GM10266 (cell line): ENCODE measurements at regions not wholly inside any gene's neighbourhood (a gene's known extent, or its start where the extent isn't known, plus 50 kb on each side); places are given as distances from the start of the nearest gene placed in this dataset.

Experiments
- DNase-seq: peaks from one replicate; pipeline ENCODE4 v3.0.0; 2012; ENCODE audit errors: extremely low spot score
- TF ChIP-seq, protein P1 (sequence below): IDR thresholded peaks from 2 replicates; pipeline ENCODE4 v1.5.1; 2012; ENCODE audit warnings: mild to moderate bottlenecking, low read depth; ENCODE audit not compliant: control insufficient read depth, insufficient read depth; ENCODE audit errors: missing control alignments

DNA sequence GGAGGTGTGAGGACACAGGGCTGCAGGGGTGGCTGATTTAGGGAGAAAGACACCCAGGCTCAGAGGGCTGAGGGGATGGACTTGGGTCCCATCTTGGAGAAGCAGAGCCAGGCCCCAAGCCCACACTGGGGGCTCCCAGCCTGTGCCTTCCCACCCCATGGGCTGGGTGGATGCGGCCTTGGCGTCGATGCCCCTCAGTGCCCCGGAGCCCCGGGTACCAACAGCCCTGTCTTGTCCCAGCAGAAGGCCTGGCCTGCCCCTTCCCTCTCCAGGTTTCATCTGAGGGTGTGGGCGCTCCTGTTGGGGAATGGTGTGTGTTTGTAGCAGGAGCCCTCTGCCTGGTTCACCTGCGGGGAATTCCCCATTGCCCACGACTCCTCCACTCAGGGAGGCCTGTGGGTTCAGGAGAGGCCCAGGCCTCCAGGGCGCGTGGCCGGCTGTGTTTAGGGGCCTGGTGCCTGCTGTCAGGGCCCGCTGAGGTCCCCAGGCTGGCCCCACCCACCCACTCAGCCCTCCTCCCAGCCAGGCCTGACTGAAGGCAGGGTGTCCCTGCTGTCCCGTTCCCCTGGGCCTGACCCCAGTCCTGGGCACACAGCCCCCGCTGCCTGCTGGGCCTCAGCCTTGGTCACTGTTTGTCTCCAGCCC is 51.1 kb upstream of the BEGAIN start:
- no peak for DNase-seq
- TF ChIP-seq, protein P1, sequence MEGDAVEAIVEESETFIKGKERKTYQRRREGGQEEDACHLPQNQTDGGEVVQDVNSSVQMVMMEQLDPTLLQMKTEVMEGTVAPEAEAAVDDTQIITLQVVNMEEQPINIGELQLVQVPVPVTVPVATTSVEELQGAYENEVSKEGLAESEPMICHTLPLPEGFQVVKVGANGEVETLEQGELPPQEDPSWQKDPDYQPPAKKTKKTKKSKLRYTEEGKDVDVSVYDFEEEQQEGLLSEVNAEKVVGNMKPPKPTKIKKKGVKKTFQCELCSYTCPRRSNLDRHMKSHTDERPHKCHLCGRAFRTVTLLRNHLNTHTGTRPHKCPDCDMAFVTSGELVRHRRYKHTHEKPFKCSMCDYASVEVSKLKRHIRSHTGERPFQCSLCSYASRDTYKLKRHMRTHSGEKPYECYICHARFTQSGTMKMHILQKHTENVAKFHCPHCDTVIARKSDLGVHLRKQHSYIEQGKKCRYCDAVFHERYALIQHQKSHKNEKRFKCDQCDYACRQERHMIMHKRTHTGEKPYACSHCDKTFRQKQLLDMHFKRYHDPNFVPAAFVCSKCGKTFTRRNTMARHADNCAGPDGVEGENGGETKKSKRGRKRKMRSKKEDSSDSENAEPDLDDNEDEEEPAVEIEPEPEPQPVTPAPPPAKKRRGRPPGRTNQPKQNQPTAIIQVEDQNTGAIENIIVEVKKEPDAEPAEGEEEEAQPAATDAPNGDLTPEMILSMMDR, result no peak

DNA sequence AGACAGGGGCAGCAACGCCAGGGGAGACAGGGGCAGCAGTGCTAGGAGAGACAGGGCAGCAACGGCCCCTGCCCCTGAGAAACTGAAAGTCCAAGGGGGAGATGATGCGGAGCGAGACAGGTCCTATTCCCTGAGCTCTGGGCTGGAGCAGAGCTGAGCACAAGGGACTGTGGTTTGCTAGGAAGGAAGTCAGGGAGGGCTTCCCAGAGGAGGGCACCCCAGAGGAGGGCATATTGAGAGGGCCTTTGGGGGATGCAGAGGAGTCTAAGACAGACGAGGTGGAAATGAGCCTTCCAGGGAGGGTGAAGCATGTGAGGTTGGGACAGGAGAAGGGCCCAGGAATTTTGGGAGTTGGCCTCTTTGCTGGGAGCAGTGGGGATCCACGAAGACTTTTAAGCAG is 52.1 kb upstream of the BEGAIN start:
- TF ChIP-seq, protein P1, result no peak
- DNase-seq, result no peak

DNA sequence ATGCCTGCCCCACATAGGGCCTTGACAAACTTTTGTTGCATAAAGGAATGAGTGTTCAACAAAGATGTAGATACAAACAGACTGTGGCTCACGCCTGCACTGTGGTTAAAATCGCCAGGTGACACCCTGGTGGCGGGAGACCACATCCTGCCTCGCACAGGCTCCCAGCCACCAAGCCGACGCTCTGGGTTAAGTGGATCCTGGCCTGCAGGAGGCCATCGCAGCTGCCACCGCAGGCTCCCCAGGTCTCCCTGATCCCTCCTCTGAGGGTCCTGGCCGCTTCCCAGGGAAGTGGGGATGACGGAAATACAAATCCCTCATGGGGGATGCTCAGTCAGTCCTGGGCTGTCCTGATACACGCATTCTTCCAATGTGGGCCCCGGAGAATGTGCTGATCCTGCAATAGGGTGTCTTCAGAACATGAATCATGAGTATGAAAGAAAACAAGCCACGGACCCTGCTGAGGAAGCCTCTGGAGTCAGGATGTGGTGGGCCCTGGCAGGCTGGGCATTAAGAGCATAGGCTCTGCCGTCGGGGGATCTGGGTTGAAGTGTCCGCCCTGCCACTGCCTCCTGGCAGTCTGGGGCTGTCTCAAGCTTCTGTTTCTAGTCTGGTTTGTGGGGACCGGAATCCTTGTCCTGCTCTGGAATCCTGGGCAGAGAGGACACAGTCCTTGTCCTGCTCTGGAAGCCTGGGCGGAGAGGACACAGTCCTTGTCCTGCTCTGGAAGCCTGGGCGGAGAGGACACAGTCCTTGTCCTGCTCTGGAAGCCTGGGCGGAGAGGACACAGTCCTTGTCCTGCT is 53.5 kb upstream of the BEGAIN start:
- peak; percentile 55 for DNase-seq
- TF ChIP-seq, protein P1, result no peak

DNA sequence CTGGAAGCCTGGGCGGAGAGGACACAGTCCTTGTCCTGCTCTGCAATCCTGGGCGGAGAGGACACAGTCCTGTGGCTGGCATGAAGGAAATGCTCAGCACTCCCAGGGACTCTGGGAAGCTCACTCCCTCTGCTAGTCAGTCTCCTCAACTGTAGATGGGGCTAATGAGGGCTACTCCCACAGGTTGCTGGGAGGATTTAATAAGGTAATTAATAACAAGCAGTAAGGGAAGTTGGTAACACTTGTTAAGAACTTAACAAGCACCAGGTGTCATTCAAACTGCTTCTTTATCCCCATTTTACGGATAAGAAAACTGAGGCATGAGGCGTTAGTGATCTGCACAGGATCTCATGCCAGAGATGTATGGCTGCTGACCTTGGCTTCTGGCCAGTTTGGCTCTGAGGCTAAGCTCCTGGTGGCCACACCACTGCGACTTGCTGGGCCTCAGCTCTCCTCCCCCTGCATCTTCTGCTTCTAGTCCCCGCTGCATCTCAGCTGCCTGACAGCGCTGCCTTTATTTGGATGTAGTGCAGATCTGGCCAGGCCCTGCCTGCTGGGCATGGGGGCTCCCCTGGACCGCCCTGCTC is 54.1 kb upstream of the BEGAIN start:
- DNase-seq, result no peak
- TF ChIP-seq, protein P1, result no peak

DNA sequence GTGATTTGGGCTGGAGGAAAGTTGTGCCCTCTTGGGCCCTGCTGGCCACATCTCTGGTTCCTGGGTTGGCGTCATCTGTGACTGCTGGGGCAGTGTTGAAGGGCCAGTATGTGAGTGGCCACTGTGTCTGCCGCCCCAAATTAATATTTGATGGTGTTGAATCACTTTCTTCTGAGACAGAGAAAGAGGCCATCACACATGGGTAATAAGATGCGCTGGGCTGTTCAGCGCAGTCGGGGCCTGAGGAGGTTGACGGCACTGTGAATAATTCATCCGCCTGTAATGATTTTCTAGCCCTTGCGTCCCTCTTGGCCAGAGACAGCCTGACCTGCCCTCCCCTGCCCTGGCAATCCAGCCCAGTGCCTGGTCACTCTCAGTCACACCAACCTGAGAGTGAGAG is 56.2 kb upstream of the BEGAIN start:
- TF ChIP-seq, protein P1, result no peak
- no peak for DNase-seq

DNA sequence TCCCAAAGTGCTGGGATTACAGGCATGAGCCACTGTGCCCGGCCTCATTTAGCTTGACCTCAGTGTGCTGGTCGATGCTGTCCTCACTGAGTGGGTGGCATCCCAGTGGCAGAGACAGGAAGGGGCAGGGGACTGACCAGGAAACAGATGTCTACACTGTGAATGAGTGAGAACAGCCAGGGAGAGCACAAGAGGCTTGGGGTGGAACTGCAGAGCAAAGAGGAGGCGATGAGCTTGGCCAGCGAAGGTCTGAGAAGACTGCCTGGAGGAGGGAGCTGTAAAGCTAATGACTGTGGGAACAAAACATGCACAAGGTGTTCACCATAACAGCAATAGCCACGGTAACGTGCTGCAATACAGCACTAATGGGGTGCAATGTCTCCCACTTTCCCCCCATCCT is 57.2 kb upstream of the BEGAIN start:
- no peak for DNase-seq
- TF ChIP-seq, protein P1, result no peak

DNA sequence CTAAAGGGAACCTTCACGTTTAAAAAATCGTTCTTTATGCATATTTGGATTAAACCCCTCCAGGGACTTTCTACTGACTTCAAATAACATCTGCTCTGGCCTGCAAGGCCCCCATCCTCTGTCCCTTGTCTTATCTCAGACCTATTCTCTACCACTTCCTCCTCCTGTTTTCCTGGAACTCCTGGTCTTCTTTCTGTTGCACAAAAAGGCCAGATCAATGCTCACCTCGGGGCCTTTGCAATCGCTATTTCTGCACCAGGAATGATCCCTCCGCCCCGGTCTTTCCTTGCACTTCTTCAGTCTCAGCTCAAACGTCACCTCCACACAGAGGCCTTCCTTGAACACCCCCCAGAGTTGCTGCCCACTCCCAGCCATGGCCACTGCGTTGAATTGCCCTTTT is 57.6 kb upstream of the BEGAIN start:
- DNase-seq, result no peak
- TF ChIP-seq, protein P1, result no peak
